KBM-7 (cell line): ENCODE measurements at regions not wholly inside any gene's neighbourhood (a gene's known extent, or its start where the extent isn't known, plus 50 kb on each side); places are given as distances from the start of the nearest gene placed in this dataset.
"Not testable (repeated sequence)": the region's sequence is repeated elsewhere in the genome, so short reads cannot be mapped to it uniquely, and the experiment has no call there.

Experiments used
- DNase-seq: peaks from one replicate; pipeline ENCODE4 v3.0.0-alpha.2; 2015
- in situ Hi-C: fragments of 300-500 bp; cut with MboI; formaldehyde crosslinking; loops from 2 replicates; pipeline ENCODE4 v1.14.3; 2020; ENCODE audit warnings: low sequenced_read_pairs, low pct_unique_long_range_greater_than_20kb, mixed read lengths

DNA sequence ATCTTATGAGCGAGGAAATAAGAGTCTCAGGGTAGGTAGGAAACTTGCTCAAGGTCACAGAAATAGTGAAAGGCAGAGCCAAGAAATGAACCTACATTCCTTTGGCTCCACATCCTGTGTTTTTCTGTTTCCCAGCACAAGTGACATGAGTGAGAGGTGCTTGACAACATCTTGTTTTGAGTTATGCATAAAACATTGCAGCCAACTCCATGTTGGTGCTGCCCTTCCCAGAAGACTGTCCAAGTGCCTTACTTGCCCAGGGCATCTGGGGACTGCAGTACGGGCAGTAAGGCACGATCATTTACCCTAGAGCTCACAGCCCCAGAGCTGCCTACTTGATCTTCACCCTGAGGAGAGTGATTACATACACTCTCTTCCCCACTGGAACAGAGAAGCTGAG, 148.8 kb downstream of the NOC3L start:
- in situ Hi-C loops, result no loop called here
- DNase-seq, result no peak

DNA sequence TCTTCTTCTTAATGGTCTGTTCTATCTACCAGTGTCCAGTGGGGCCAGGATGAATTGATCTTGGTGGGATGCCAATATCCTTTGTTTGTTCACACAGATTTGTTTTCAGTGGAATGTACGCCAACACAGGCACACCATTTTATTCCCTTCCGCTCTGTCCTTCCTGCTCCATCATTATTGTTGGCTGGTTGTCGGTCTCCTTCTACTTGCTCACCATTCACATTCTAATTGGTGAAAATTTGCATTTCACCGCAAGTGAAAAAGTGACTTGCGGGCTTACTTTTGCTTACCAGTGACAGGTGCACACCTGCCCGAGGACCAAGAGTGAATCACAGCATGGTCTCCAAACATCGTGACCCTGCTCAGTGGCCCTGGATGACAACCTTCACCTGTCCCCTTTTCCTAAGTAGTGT, 148.3 kb downstream of the NOC3L start:
- no peak for DNase-seq
- in situ Hi-C loops, result no loop called here

DNA sequence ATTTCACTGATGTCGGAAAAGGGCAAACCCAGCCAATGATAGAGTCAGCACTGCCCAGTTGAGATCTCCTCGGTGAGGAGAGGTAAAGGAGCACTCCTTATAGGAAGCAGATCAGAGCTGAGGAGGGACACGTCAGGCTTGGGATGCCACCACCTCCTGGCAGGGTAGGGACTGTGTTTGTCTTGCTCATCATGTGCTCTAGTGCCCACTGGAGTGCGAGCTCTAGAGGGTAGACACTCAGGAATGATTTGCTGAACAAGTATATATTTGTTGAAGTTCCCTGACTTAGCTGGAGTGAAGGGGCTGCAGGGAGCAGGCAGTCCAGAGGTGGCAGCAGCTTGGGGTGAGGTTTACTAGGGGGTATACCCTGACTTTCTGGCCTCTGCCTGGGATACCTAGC, 146.5 kb downstream of the NOC3L start:
- no peak for DNase-seq
- in situ Hi-C loops, result no loop called here

DNA sequence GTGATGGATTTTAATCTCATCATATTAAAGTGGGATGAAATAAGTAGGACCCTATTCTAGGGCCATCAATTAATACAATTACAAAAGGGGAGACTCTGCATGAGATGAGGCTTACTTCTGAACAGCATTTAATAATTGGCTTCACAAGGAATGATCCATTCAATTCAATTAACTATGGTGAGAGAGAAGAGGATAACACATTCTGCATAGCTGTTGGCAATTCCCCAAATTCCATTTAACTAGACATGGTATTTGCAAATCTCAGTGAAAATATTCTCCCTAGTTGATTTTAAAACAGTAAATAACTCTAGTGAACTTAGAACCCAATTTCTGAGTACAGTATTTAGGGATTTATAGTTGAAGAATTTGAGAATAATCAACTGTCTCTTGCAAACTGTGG, 145.3 kb downstream of the NOC3L start:
- no peak for DNase-seq

DNA sequence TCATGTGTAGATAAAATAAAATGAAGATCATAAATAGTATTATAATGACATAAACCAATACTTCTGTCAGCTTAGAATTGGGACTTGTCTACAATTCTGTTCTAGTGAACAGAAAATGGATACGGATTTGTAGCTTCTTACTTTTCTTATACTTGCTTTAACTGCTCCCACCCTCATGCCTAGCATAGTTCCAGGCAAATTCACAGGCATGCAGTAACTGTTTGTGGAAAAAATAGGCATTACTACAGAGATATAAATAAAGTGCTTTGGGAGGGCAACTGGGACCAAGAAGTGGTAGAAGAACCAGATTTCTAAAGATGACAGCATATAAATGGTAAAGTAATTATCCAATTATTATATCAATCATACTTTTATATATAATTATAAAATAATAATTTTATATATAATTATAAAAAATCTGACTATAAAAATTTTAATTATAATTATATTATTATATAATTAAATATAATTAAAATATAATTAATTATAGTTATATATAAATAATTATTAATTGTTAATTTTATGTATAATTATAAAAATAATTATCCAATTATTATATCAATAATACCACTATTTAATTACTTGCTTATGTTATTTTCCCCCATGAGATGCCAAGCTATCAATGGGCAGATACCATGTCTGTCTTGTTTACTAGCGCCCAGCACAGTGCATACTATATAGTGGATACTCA, 144.1 kb downstream of the NOC3L start:
- no peak for DNase-seq
- in situ Hi-C loops, result no loop called here

More for the DNA sequence above, 145.3 kb downstream of the NOC3L start:
- in situ Hi-C loops, result no loop called here

DNA sequence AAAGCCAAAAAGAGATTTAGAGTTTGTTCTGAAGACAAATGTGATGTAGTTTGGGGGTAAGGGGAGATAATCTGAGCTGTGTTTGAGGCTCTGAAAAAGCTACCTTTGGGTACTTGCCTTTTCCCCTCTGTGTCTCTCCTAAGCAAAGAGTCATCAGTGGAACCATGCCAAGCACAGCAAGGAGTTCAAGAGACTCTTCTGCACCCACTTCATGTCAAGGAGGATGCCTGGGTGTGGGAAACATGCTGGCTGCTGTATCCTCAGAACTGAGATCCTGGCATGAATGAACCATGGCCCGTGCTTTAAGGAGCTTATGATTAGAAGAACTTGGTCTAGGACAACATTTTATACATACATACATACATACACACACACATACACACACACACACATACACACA, 142.9 kb downstream of the NOC3L start:
- in situ Hi-C loops, result no loop called here
- DNase-seq, result no peak

DNA sequence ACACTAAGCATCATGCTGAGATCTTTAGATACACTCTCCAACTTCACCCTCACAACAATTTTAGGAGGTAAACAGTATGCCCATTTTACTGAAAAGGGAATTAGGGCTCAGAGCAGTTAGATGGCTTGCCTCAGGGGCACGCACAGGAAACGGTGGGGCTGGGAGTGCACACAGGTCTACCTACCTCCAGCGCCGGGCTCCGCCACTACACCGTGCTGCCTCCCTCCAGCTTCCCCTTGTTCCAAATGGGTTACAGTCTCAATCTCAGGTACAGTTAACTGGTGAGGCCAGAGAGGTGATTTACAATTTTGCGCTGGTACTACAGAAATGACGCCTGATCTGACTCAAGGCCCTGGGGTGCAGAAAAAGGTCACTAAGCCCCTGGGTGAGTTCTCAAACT, 142.0 kb downstream of the NOC3L start:
- in situ Hi-C loops, result no loop called here

DNA sequence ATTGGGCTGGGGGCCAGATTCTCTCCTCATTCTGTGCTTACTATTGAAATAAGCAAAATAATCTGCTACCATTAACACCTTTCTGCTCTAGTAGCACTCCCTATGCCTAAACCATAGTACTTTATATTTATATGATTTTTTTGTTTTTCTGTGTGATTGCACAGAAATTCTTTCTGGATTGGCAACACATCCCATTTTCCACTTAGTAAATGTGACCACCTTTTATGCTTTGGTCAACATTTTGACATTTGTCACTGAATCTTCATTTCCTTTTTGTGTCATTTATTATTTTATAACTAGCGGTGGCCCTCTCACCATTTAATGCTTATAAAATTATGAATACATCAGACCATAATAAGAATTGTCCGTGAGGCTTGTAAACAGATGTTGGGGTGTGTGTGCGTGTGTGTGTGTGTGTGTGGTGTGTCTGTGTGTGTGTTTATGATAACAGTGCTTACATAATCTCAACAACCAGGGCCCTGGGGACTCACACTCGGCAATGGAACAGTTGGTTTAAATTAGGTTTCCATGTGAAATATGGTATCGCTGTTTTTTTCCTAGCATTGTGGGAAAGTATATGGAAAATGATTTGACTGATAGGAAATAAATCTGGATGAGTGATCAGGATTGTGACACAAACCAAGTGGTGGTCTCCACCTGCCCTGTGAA, 138.9 kb downstream of the NOC3L start:
- in situ Hi-C loops, result no loop called here

More for the DNA sequence above, 142.0 kb downstream of the NOC3L start:
- no peak for DNase-seq

DNA sequence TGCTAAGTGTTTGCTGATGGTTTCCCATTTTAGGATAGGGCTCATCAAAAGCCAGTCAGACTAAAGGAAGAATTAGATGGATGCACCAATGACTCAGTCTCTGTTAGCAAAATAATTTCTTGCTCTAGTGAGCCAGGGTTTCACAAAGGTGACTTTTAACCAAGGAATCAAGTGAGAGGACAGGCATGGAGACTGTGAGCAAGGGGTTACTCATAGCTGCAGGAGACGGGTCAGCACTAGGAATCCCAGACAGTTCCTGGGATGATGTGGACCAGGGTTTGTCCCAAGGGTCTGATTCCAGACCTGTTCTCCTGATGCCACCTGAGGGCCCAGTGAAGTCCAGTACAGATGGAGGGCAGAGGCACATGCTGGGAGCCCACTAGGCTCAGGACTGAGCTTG, 138.1 kb downstream of the NOC3L start:
- in situ Hi-C loops, result no loop called here
- DNase-seq, result no peak

More for the DNA sequence above, 138.9 kb downstream of the NOC3L start:
- no peak for DNase-seq

DNA sequence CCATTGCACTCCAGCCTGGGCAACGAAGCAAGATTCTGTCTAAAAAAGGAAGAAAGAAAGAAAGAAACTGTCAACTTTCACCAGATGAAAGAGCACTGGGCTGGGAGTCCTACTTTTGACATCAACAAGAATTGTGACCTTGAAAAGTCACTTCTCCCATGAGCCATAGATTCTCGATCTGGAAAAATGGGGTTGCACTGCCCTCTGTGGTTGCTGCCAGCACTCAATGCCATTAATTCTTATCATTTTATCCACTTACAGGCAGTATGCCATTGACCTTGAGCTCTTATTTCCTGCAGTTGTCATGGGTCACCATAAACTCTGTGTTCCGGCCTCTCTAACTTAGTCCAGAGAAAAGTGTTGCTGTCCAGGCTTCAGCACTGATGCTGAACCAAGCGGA, 137.2 kb downstream of the NOC3L start:
- no peak for DNase-seq
- in situ Hi-C loops, result no loop called here

DNA sequence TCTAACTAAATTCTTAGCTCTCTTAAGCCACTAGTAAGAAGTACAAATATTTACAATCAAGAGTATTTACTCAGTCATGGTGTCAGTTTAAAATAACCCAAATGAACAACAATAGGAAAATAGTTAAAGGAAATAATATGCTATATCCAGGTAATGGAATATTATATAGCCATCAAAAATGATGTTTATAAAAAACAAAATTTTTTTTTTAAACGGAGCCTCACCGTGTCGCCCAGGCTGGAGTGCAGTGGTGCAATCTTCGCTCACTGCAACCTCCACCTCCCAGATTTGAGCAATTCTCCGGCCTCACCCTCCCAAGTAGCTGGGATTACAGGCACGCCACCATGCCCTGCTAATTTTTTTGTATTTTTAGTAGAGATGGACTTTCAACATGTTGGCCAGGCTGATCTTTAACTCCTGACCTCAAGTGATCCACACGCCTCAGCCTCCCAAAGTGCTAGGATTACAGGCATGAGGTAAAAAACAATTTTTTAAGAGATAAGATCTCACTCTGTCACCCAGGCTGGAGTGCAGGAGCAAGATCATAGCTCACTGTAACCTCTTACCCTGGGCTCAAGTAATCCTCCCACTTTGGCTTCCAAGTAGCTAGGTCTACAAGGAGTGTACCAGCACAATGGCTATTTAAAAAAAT, 132.5 kb downstream of the NOC3L start:
- in situ Hi-C loops, result no loop called here
- DNase-seq, result no peak

DNA sequence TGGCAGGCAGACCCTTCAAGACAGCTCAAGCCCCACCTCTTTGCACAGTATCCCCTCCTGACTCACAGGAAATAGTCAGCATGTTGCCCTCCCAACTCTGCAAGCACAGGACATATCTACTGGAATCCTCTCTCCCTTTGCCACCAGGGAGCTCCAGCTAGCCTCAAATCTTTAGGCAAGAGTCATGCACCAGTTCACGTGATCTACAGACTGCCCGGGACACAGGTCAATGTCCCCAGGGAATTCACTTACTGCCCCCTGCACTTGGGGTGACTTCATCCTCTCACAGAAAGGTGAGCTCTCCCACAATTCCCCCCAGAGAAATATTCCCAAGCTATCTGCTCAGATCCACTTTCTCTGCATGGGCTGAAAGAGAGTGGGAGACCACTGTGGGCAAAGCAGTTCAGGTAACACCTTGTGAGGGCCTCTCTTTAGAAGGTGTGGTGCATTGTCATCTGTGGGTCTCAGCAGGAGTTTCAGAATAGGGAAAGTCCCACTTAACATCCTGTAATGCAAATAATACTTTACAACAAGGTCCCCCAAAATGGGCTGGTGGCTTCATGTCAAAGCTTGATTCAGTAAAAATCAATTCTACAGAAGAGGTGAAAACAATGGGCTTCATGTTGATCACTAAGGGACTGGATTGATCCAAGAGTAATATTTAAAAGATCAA, 129.9 kb downstream of the NOC3L start:
- in situ Hi-C loops, result no loop called here
- no peak for DNase-seq

DNA sequence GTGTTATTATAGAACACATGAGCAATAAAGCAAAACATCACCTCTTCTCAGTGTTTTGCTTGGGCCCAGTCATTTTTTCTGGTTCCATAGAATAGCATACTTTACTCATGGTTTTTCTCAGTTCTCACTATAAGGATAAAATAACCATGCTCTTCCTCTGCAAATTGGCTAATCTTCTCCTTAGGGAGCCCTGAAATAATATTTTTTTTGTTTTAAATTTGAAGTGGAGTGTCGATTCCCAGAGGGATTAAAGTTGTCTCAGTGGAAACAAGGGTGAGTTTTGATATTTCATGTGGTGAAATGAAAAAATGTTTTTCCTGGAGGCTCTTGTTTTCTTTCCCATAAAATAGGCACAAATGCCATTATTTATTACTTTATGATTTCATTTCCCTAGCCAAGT, 127.3 kb downstream of the NOC3L start:
- in situ Hi-C loops, result no loop called here
- no peak for DNase-seq

DNA sequence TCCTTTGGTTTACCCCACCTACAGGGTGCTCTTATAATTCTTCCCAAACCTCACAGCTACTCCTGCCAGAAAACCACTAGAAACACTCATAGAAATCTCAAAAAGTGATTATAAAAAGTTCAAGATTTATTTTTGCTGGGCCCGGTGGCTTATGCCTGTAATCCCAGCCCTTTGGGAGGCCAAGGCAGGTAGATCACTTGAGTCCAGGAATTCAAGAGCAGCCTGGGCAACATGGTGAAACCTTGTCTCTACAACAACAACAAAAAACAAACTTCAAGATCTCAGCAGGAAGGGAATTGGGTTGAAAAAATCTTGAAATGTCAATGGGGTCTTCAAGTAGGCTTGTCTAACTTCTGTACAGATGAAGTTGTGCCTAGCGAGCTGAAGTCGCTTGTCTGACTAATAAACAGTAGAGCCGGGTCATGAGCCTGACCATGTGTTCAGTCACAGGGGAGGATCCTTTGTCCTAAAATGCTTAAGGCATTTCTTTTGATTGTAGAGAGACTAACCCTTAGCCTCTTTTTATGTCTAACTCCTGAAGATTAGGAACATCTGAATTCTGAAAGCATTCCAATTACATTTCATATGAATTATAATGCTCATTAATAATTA, 124.6 kb downstream of the NOC3L start:
- in situ Hi-C loops, result no loop called here
- DNase-seq, result no peak

DNA sequence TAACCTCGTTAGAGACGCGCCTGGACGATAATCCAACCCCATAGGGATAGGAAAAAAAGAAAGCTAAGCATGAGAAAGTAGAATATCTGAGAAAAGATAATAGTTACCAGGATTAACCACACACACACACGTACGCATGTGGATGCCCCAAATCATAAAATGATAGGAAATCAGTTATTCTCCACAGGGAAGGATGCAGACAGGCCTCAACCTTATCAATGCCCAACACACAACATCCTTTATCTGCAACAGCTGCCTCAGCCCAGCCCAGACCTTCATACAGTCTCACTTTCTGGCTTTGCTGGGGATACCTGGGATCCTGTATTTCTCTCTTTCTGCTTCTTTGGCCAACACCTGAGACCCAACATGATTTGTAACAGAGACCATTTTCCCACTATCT, 123.0 kb downstream of the NOC3L start:
- in situ Hi-C loops, result no loop called here
- no peak for DNase-seq

DNA sequence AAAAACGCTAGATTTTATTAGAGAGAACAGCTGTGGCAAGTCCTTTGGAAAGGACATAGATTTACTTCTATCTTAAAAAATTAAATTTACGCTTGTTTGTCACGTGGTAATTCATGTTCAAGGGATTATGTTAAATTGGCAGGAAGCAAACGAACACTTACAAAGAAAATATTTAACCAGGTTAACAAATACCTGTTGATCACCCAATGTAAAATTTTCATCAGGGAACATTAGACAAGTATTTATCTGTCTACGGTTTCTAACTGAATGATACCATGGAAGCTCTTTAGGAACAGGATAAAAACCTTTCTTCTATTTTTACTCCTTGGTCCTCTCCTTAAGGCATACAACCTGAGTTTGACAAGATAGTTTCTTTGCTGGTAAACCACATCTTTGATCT, 122.2 kb downstream of the NOC3L start:
- in situ Hi-C loops, result no loop called here
- DNase-seq, result no peak

DNA sequence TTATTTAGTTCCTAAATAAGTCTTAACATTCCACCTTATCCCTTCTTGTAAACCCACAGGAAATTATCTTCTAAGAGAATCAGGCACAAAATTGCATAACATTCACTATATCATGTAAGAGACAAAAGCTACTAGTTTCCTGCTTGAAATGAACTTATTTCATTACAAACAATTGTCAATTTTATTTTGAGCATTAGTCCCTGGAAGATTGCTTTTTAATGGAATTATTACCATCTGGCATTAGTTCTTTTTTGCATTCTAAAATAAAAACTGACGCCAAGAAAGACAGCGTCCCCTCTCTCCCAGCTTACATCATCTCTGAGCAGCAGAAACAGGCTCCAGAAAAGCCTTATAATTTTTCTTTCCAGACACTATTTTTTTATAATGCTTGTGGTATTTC, 121.8 kb downstream of the NOC3L start:
- in situ Hi-C loops, result no loop called here
- DNase-seq, result no peak

DNA sequence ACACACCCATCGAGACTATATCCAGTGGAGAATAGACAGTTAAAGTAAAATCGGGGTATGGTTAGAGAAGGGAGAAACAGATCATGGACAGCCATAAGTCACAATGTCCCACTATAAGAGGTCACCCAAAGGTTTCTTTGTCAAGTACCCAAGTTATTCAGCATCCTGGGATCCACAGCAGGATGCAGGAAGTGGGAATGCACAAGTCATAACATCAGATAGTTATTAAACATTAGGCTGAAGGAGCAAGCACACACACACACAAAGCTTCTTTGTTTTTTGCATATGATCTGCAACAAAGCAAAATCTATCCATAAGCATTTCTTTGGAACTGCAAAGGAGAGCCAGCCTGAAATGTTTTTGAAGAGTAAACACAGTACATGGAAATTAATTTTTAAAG, 111.6 kb downstream of the NOC3L start:
- no peak for DNase-seq
- in situ Hi-C loops, result no loop called here

DNA sequence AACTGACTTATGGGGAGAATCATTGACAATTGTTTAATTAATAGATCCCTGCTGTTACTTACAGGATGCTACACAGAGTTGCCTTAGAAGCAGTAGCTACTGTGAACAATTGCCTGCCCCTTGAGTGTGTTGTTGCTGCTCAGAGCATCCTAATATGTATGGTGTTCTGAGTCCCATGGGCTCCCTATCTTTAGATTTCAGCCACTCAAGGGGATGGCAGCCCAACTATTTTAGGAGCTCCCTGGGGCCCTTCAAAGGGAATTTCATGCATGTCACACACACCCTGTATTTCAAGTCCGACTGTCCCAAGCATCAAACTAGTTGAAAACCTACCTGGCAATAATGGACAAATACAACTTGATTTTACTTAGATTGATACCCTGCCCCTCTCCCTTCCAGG, 111.2 kb downstream of the NOC3L start:
- DNase-seq, result no peak
- in situ Hi-C loops, result no loop called here

DNA sequence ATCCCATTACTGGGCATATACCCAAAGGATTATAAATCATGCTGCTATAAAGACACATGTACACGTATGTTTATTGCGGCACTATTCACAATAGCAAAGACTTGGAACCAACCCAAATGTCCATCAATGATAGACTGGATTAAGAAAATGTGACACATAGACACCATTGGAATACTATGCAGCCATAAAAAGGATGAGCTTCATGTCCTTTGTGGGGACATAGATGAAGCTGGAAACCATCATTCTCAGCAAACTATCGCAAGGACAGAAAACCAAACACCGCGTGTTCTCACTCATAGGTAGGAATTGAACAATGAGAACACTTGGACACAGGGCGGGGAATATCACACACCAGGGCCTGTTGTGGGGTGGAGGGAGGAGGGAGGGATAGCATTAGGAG, 105.3 kb downstream of the NOC3L start:
- DNase-seq, in situ Hi-C loops: not testable (repeated sequence)
